ENCODE measurements at regions not wholly inside any gene's neighbourhood (a gene's known extent, or its start where the extent isn't known, plus 50 kb on each side); places are given as distances from the start of the nearest gene placed in this dataset.

DNA sequence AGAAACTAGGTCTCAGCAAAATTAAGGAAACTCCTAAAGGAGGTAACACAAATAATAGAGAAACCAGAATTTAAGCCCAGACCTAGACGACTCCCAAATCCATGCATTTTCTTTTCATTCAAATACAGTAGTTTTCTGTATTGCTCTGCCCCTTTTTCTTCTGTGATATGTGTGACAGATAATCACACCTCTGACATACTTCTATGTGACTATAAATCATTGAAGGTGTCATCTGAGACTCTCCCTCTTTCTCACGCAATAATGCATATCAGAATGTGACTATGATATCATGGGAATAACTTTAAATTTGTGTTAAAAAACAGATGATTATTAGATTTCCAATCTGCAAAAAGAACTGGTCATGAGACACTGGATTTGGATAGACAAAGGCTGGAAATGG is 143.0 kb upstream of the ELAC2 start:
- no peak for TF ChIP-seq JUND (IDR thresholded peaks at IDR 0.05; ENCODE audit: low read length)
- no peak for TF ChIP-seq TAF1 (IDR thresholded peaks at IDR 0.05; ENCODE audit: low read depth, low read length)
- TF ChIP-seq BCL11A (IDR thresholded peaks at IDR 0.05; ENCODE audit: low read depth in 2 of 2, low read length in 2 of 2), result no peak
- TF ChIP-seq POLR2A (IDR thresholded peaks at IDR 0.05; ENCODE audit: control extremely low read depth in 1 of 2, low read depth in 2 of 2, low read length in 2 of 2), result no peak
- Histone ChIP-seq H3K56ac (replicated peaks; ENCODE audit: insufficient read length, low read depth, low read length) (no peak overlapping the region), H3K9me3 (ENCODE audit: insufficient read depth in 2 of 2, low read depth in 1 of 2, low read length in 1 of 2) (no peaks in the 10 kb centered on the region), H3K27ac (ENCODE audit: low read depth, low read length) (no peak overlapping the region), H3K27me3 (replicated peaks in 1 of 4; ENCODE audit: control insufficient read depth in 3 of 4, extremely low read depth in 1 of 4, insufficient read depth in 3 of 4, low read length in 3 of 4) (no peaks in the 10 kb centered on the region), H3K79me2 (ENCODE audit: control insufficient read depth in 1 of 2, insufficient read depth in 2 of 2, low read length in 2 of 2) (no peaks in the 10 kb centered on the region), H2BK5ac (ENCODE audit: low read depth, low read length) (no peak overlapping the region), H4K5ac (ENCODE audit: insufficient read length, low read depth, low read length) (no peak overlapping the region), H3K9ac (replicated peaks in 1 of 4; ENCODE audit: extremely low read depth in 1 of 4, low read depth in 3 of 4, low read length in 3 of 4) (no peak overlapping the region), H3K79me1 (ENCODE audit: low read depth, low read length) (no peaks in the 10 kb centered on the region), H3K23me2 (ENCODE audit: low read depth, low read length) (no peaks in the 10 kb centered on the region), H3K36me3 (ENCODE audit: control insufficient read depth in 2 of 4, insufficient read depth in 4 of 4, low read length in 3 of 4) (no peaks in the 10 kb centered on the region), H2BK120ac (replicated peaks; ENCODE audit: low read depth, low read length) (no peak overlapping the region), H3K4ac (replicated peaks; ENCODE audit: insufficient read length, low read depth, low read length) (no peak overlapping the region), H3K14ac (ENCODE audit: insufficient read length) (no peak overlapping the region), H2BK15ac (ENCODE audit: low read length) (no peak overlapping the region), H4K8ac (ENCODE audit: extremely low read depth, insufficient read depth, low read length) (no peak overlapping the region), H2AK5ac (ENCODE audit: low read depth, low read length) (no peak overlapping the region), H3K18ac (ENCODE audit: extremely low read depth, low read length) (no peak overlapping the region), H3K23ac (ENCODE audit: insufficient read length) (no peak overlapping the region), H4K20me1 (replicated peaks in 1 of 2; ENCODE audit: control insufficient read depth in 1 of 2, insufficient read depth in 2 of 2, low read length in 2 of 2) (no peaks in the 10 kb centered on the region), H2BK12ac (ENCODE audit: low read depth, low read length) (no peak overlapping the region), H3K4me3 (ENCODE audit: extremely low read depth in 1 of 4, insufficient read depth in 2 of 4, low read depth in 3 of 4, low read length in 4 of 4) (no peak overlapping the region), H4K91ac (replicated peaks; ENCODE audit: insufficient read length, low read length) (no peak overlapping the region), H3K4me2 (ENCODE audit: insufficient read depth in 1 of 2, low read depth in 2 of 2, low read length in 2 of 2) (no peak overlapping the region), H3K4me1 (replicated peaks in 1 of 4; ENCODE audit: control insufficient read depth in 3 of 4, insufficient read depth in 4 of 4, low read length in 3 of 4) (no peaks in the 10 kb centered on the region), H2AFZ (ENCODE audit: low read length) (no peak overlapping the region), H2BK20ac (ENCODE audit: low read length) (no peak overlapping the region)
- WGBS, 2 experiments (ENCODE audit: extremely low coverage in 1 of 2, insufficient coverage in 1 of 2, insufficient read length in 1 of 2, insufficient replicate concordance in 2 of 2, low coverage in 1 of 2, low lambda C conversion rate in 2 of 2, missing lambda C conversion rate in 1 of 2), result 93% methylated on average over 2 of the region's 2 CpGs; no CpG with 5 or more reads in 1 of the 2 experiments
- POLR2A ChIA-PET (ENCODE audit: partially characterized antibody), result interaction anchor here (0.6 kb wide), 1 partner anchor 77 kb away, joined by 3 read pairs; no protein-coding TSS in a partner anchor
- CTCF ChIA-PET (ENCODE audit: partially characterized antibody), result no interaction called here
- DNase-seq (ENCODE audit: low read depth in 1 of 2, low spot score in 2 of 2) (no peak), FAIRE-seq (no peak)
